GM18873 (cell line): ENCODE measurements at regions not wholly inside any gene's neighbourhood (a gene's known extent, or its start where the extent isn't known, plus 50 kb on each side); places are given as distances from the start of the nearest gene placed in this dataset.

Source experiments
- ATAC-seq: cut with Tn5 transposase; IDR thresholded peaks from one replicate; pipeline ENCODE4 v1.9.1; 2021; ENCODE audit warnings: mild to moderate bottlenecking, moderate library complexity, moderate number of reproducible peaks; ENCODE audit not compliant: unreplicated experiment, low FRiP score

- no peak for ATAC-seq
These were observed 94.9 kb upstream of the MKI67 start for GRCh38 chr10:128221117-128221516.

- no peak for ATAC-seq
These were observed 95.6 kb upstream of the MKI67 start for GRCh38 chr10:128221807-128222206.

GRCh38 chr10:128222332-128222849 lies 96.2 kb upstream of the MKI67 start:
- no peak for ATAC-seq

GRCh38 chr10:128230401-128230800 lies 104.2 kb upstream of the MKI67 start:
- ATAC-seq: no peak

- no peak for ATAC-seq
These were observed 107.2 kb upstream of the MKI67 start for GRCh38 chr10:128233422-128233821.

GRCh38 chr10:128237710-128238109 lies 111.5 kb upstream of the MKI67 start:
- ATAC-seq: no peak

GRCh38 chr10:128241023-128241422 lies 114.8 kb upstream of the MKI67 start:
- ATAC-seq: no peak

GRCh38 chr10:128242641-128243040 lies 116.4 kb upstream of the MKI67 start:
- ATAC-seq: no peak

GRCh38 chr10:128245026-128245425 lies 118.8 kb upstream of the MKI67 start:
- ATAC-seq: no peak

- no peak for ATAC-seq
These were observed 121.4 kb upstream of the MKI67 start for GRCh38 chr10:128247576-128247975.

- ATAC-seq: no peak
These were observed 128.3 kb upstream of the MKI67 start for GRCh38 chr10:128254476-128254875.

- ATAC-seq: no peak
These were observed 131.2 kb upstream of the MKI67 start for GRCh38 chr10:128257428-128257827.

- no peak for ATAC-seq
These were observed 132.3 kb upstream of the MKI67 start for GRCh38 chr10:128258421-128258976.

GRCh38 chr10:128263891-128264688 lies 137.9 kb upstream of the MKI67 start:
- ATAC-seq: no peak

GRCh38 chr10:128265596-128265995 lies 139.4 kb upstream of the MKI67 start:
- ATAC-seq: no peak

GRCh38 chr10:128267581-128267980 lies 141.4 kb upstream of the MKI67 start:
- no peak for ATAC-seq

GRCh38 chr10:128268015-128268722 lies 141.9 kb upstream of the MKI67 start:
- ATAC-seq: no peak

- no peak for ATAC-seq
These were observed 148.7 kb upstream of the MKI67 start for GRCh38 chr10:128274938-128275337.

- no peak for ATAC-seq
These were observed 149.4 kb upstream of the MKI67 start for GRCh38 chr10:128275388-128276177.

GRCh38 chr10:128277267-128277840 lies 151.1 kb upstream of the MKI67 start:
- ATAC-seq: no peak
